DND-41 (cell line): ENCODE measurements at regions not wholly inside any gene's neighbourhood (a gene's known extent, or its start where the extent isn't known, plus 50 kb on each side); places are given as distances from the start of the nearest gene placed in this dataset.

ENCODE experiments used
- EZH2 ChIP-seq: IDR thresholded peaks from 3 replicates; pipeline ENCODE4 v1.6.1; 2012; ENCODE audit warnings: borderline replicate concordance, low read depth, mild to moderate bottlenecking, moderate library complexity, low read length, inconsistent platforms; ENCODE audit not compliant: severe bottlenecking
- TF ChIP-seq, protein P1 (sequence below): IDR thresholded peaks from 2 replicates; pipeline ENCODE4 v1.5.1; 2012; ENCODE audit warnings: borderline replicate concordance, low read length, moderate library complexity, mild to moderate bottlenecking; ENCODE audit not compliant: poor library complexity, severe bottlenecking; ENCODE audit errors: extremely low read depth

DNA sequence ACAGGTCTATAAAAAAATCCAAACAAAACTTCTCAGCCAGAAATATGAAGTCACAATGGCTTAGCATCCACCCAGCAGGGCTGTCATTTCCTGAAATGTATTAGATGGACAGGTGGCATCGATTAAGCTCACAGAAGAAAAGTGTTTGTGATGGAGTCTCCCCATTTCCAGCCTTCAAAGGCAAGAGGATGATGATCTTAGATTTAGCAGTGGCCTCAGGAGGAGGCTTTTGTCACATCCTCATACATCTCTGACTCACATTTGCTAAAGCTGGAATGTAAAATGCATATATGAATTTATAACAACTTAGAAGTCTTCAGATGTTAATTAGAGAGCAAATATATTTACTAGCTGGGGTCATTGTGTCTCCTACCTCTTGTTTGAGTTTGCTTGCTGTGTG is 441.9 kb downstream of the SPRY1 start:
- TF ChIP-seq, protein P1, sequence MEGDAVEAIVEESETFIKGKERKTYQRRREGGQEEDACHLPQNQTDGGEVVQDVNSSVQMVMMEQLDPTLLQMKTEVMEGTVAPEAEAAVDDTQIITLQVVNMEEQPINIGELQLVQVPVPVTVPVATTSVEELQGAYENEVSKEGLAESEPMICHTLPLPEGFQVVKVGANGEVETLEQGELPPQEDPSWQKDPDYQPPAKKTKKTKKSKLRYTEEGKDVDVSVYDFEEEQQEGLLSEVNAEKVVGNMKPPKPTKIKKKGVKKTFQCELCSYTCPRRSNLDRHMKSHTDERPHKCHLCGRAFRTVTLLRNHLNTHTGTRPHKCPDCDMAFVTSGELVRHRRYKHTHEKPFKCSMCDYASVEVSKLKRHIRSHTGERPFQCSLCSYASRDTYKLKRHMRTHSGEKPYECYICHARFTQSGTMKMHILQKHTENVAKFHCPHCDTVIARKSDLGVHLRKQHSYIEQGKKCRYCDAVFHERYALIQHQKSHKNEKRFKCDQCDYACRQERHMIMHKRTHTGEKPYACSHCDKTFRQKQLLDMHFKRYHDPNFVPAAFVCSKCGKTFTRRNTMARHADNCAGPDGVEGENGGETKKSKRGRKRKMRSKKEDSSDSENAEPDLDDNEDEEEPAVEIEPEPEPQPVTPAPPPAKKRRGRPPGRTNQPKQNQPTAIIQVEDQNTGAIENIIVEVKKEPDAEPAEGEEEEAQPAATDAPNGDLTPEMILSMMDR: no peak
- TF ChIP-seq EZH2: no peak
